CD4-positive, alpha-beta T cell treated with Interleukin-6 for 4 hours (primary cell): ENCODE measurements at regions not wholly inside any gene's neighbourhood (a gene's known extent, or its start where the extent isn't known, plus 50 kb on each side); places are given as distances from the start of the nearest gene placed in this dataset.
"Not testable (repeated sequence)": the region's sequence is repeated elsewhere in the genome, so short reads cannot be mapped to it uniquely, and the experiment has no call there.

Source experiments
- DNase-seq: peaks from one replicate; pipeline ENCODE4 v3.0.0-alpha.2; 2020; ENCODE audit warnings: mixed read lengths

GRCh38 chr5:7242118-7242710 is 153.7 kb upstream of the ADCY2 start:
- DNase-seq, result no peak

GRCh38 chr5:7244208-7244607 is 151.7 kb upstream of the ADCY2 start:
- no peak for DNase-seq

GRCh38 chr5:7245121-7245651 is 150.8 kb upstream of the ADCY2 start:
- DNase-seq, result no peak

GRCh38 chr5:7246287-7246686 is 149.7 kb upstream of the ADCY2 start:
- no peak for DNase-seq

- DNase-seq, result no peak
Observed at GRCh38 chr5:7250004-7250403, 145.9 kb upstream of the ADCY2 start.

GRCh38 chr5:7250611-7251010 is 145.3 kb upstream of the ADCY2 start:
- DNase-seq, result no peak

- no peak for DNase-seq
Observed at GRCh38 chr5:7251132-7251531, 144.8 kb upstream of the ADCY2 start.

- DNase-seq, result no peak
Observed at GRCh38 chr5:7261049-7261448, 134.9 kb upstream of the ADCY2 start.

- no peak for DNase-seq
Observed at GRCh38 chr5:7261900-7262299, 134.0 kb upstream of the ADCY2 start.

GRCh38 chr5:7263398-7264015 is 132.4 kb upstream of the ADCY2 start:
- DNase-seq, result not testable (repeated sequence)

GRCh38 chr5:7265776-7266175 is 130.2 kb upstream of the ADCY2 start:
- not testable (repeated sequence) for DNase-seq

- not testable (repeated sequence) for DNase-seq
Observed at GRCh38 chr5:7268722-7269121, 127.2 kb upstream of the ADCY2 start.

- DNase-seq, result no peak
Observed at GRCh38 chr5:7269591-7270274, 126.2 kb upstream of the ADCY2 start.

- DNase-seq, result no peak
Observed at GRCh38 chr5:7271435-7272084, 124.4 kb upstream of the ADCY2 start.

GRCh38 chr5:7272408-7272965 is 123.5 kb upstream of the ADCY2 start:
- no peak for DNase-seq

- no peak for DNase-seq
Observed at GRCh38 chr5:7274203-7274602, 121.7 kb upstream of the ADCY2 start.

GRCh38 chr5:7289634-7290033 is 106.3 kb upstream of the ADCY2 start:
- not testable (repeated sequence) for DNase-seq

- DNase-seq, result not testable (repeated sequence)
Observed at GRCh38 chr5:7297821-7298220, 98.1 kb upstream of the ADCY2 start.

GRCh38 chr5:7299731-7300130 is 96.2 kb upstream of the ADCY2 start:
- DNase-seq, result not testable (repeated sequence)

- DNase-seq, result not testable (repeated sequence)
Observed at GRCh38 chr5:7305000-7305674, 90.8 kb upstream of the ADCY2 start.

GRCh38 chr5:7306556-7306955 is 89.4 kb upstream of the ADCY2 start:
- DNase-seq, result not testable (repeated sequence)

GRCh38 chr5:7307709-7308108 is 88.2 kb upstream of the ADCY2 start:
- not testable (repeated sequence) for DNase-seq

GRCh38 chr5:7309715-7310114 is 86.2 kb upstream of the ADCY2 start:
- DNase-seq, result not testable (repeated sequence)
